LNCAP (cell line): ENCODE measurements at regions not wholly inside any gene's neighbourhood (a gene's known extent, or its start where the extent isn't known, plus 50 kb on each side); places are given as distances from the start of the nearest gene placed in this dataset.

ENCODE experiments used
- CTCF ChIP-seq: fragments of 450-650 bp; IDR thresholded peaks from 2 replicates; pipeline ENCODE4 v1.5.1; 2017; ENCODE audit warnings: mild to moderate bottlenecking

- no peak for TF ChIP-seq CTCF
These were observed 543.3 kb downstream of the FGF9 start for GRCh38 chr13:22214184-22214583.

- no peak for TF ChIP-seq CTCF
These were observed 547.9 kb downstream of the FGF9 start for GRCh38 chr13:22218797-22219196.

DNA sequence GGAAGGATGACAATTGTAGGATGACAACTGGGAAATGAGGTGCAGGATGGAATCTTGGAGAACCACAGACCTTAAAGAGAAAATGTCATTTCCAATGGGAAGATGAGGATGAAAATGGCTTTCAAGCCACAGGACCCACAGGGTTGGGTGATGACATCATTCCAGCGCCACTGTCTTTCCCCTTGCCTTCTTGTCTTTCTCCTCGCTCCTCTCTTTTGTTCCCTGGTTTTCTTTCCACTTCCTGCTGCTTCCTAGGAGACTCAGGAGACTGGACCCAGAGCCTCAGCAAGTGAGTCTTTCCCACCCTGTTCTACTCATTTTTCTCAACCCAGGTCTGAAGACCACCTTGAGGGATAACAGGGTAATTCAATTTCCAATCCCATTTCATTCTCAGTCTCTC is 548.8 kb downstream of the FGF9 start:
- TF ChIP-seq CTCF = no peak

- TF ChIP-seq CTCF = no peak
These were observed 549.6 kb downstream of the FGF9 start for GRCh38 chr13:22220151-22221135.

GRCh38 chr13:22223411-22223810 is 552.5 kb downstream of the FGF9 start:
- TF ChIP-seq CTCF = no peak

GRCh38 chr13:22226086-22226485 is 555.2 kb downstream of the FGF9 start:
- no peak for TF ChIP-seq CTCF

DNA sequence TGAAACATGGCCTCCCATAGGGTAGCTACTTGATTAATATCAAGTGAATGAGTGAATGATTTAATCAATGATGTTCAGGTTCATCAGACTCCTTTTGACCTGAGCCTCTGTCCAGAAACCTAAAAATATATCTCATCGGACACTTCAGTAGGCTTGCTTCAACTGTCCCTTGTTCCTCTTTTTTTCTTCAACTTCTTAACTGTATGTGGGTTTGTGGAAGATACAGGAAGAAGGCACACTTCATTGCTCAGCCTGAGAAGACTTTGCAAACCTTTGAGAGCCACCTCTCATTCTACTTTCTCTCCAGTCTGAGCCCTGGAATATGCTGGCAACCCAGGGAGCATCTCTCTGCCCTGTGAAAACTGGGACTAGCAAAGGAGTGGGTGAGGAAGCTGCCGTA is 557.0 kb downstream of the FGF9 start:
- TF ChIP-seq CTCF = no peak
